WTC11 (cell line): ENCODE measurements at regions not wholly inside any gene's neighbourhood (a gene's known extent, or its start where the extent isn't known, plus 50 kb on each side); places are given as distances from the start of the nearest gene placed in this dataset.

Experiments
- ATF1 ChIP-seq: sonication (generic); formaldehyde crosslinking; IDR thresholded peaks from 2 replicates; pipeline ENCODE4 v1.8.1; 2023; ENCODE audit warnings: mild to moderate bottlenecking, moderate library complexity, missing genetic modification reagents
- CTCF ChIP-seq: fragments of 200-600 bp; IDR thresholded peaks from 2 replicates; pipeline ENCODE4 v1.8.0; 2022; ENCODE audit warnings: antibody characterized with exemption
- E2F1 ChIP-seq: sonication (generic); formaldehyde crosslinking; IDR thresholded peaks from 2 replicates; pipeline ENCODE4 v1.8.0; 2022; ENCODE audit warnings: mild to moderate bottlenecking, missing genetic modification reagents
- ESRRA ChIP-seq: sonication (generic); formaldehyde crosslinking; IDR thresholded peaks from 2 replicates; pipeline ENCODE4 v1.8.1; 2022; ENCODE audit warnings: mild to moderate bottlenecking, missing genetic modification reagents, borderline replicate concordance
- MLX ChIP-seq: sonication (generic); formaldehyde crosslinking; IDR thresholded peaks from 2 replicates; pipeline ENCODE4 v1.8.1; 2023; ENCODE audit warnings: mild to moderate bottlenecking, missing genetic modification reagents, moderate library complexity
- NFATC4 ChIP-seq: fragments of 250-450 bp; sonication (Bioruptor Pico); IDR thresholded peaks from 2 replicates; pipeline ENCODE4 v1.9.0; 2021; ENCODE audit warnings: mild to moderate bottlenecking
- STAT6 ChIP-seq: sonication (generic); formaldehyde crosslinking; conservative IDR thresholded peaks from 2 replicates; pipeline ENCODE4 v1.8.1; 2023; ENCODE audit warnings: mild to moderate bottlenecking, low read depth, missing genetic modification reagents, moderate library complexity
- USF1 ChIP-seq: sonication (generic); formaldehyde crosslinking; IDR thresholded peaks from 2 replicates; pipeline ENCODE4 v1.8.0; 2022; ENCODE audit warnings: mild to moderate bottlenecking, missing genetic modification reagents
- USF2 ChIP-seq: sonication (generic); formaldehyde crosslinking; IDR thresholded peaks from 2 replicates; pipeline ENCODE4 v1.8.1; 2023; ENCODE audit warnings: mild to moderate bottlenecking, missing genetic modification reagents, moderate library complexity
- ZBTB21 ChIP-seq: sonication (generic); formaldehyde crosslinking; IDR thresholded peaks from 2 replicates; pipeline ENCODE4 v1.8.1; 2023; ENCODE audit warnings: mild to moderate bottlenecking, missing genetic modification reagents, borderline replicate concordance
- ZNF416 ChIP-seq: fragments of 250-450 bp; sonication (Bioruptor Pico); IDR thresholded peaks from 2 replicates; pipeline ENCODE4 v1.9.0; 2021; ENCODE audit warnings: mild to moderate bottlenecking, inconsistent platforms
- TF ChIP-seq, protein P1 (sequence below): sonication (generic); formaldehyde crosslinking; IDR thresholded peaks from 2 replicates; pipeline ENCODE4 v1.8.0; 2022; ENCODE audit warnings: mild to moderate bottlenecking, missing genetic modification reagents
- TF ChIP-seq, protein P2 (sequence below): sonication (generic); formaldehyde crosslinking; IDR thresholded peaks from 2 replicates; pipeline ENCODE4 v1.8.1; 2022; ENCODE audit warnings: missing genetic modification reagents, borderline replicate concordance

DNA sequence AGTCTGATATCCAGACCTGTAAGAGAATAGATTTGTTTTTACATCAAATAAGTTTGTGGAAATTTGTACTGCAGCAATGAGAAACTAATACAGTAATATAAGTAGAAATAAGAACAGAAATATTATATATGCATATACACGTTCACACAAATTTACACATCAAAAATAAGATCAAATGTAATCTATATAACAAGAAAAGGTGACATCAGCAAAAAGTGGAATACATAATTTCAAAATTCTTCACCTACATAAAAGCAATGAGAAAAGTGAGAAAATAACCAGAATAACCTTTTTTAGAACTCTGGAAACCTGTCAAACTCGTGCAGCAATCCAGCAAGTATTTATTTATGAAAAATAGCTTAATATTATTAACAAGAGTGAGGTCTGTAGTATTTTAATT lies 1124.6 kb upstream of the ATXN7L3B start:
- TF ChIP-seq ZBTB21 (CRISPR knock-in tag) (no peak), CTCF (no peak), USF1 (CRISPR knock-in tag) (no peak), ZNF416 (CRISPR knock-in tag) (no peak), ATF1 (CRISPR knock-in tag) (no peak), STAT6 (no peak), MLX (no peak), USF2 (CRISPR knock-in tag) (no peak), E2F1 (no peak), NFATC4 (CRISPR knock-in tag) (no peak), ESRRA (no peak)
- TF ChIP-seq, protein P1, sequence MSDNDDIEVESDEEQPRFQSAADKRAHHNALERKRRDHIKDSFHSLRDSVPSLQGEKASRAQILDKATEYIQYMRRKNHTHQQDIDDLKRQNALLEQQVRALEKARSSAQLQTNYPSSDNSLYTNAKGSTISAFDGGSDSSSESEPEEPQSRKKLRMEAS: no peak
- TF ChIP-seq, protein P2, sequence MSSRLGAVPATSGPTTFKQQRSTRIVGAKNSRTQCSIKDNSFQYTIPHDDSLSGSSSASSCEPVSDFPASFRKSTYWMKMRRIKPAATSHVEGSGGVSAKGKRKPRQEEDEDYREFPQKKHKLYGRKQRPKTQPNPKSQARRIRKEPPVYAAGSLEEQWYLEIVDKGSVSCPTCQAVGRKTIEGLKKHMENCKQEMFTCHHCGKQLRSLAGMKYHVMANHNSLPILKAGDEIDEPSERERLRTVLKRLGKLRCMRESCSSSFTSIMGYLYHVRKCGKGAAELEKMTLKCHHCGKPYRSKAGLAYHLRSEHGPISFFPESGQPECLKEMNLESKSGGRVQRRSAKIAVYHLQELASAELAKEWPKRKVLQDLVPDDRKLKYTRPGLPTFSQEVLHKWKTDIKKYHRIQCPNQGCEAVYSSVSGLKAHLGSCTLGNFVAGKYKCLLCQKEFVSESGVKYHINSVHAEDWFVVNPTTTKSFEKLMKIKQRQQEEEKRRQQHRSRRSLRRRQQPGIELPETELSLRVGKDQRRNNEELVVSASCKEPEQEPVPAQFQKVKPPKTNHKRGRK (CRISPR knock-in tag): no peak
